GM23338 (cell line): ENCODE measurements at regions not wholly inside any gene's neighbourhood (a gene's known extent, or its start where the extent isn't known, plus 50 kb on each side); places are given as distances from the start of the nearest gene placed in this dataset.

Experiments
- ATAC-seq: fragments of 200-7000 bp; cut with Tn5 transposase; 3 replicates; pipeline ENCODE4 v1.9.1; 2020
- DNase-seq: peaks from one replicate; pipeline ENCODE4 v3.0.0-alpha.2; 2015; ENCODE audit warnings: low spot score
- H2AFZ ChIP-seq: fragments of 200-600 bp; sonication (generic); 2 replicates; pipeline ENCODE4 v1.8.0; 2016; ENCODE audit warnings: antibody characterized with exemption, mild to moderate bottlenecking, moderate library complexity
- H3F3A ChIP-seq: fragments of 200-600 bp; sonication (generic); replicated peaks from 2 replicates; pipeline ENCODE4 v1.8.0; 2017; ENCODE audit warnings: antibody characterized with exemption, mixed run types, low read depth
- H3K27ac ChIP-seq: fragments of 200-600 bp; sonication (generic); 2 replicates; pipeline ENCODE4 v1.6.1; 2016; ENCODE audit warnings: low read depth
- H3K27me3 ChIP-seq: fragments of 200-600 bp; sonication (generic); 2 replicates; pipeline ENCODE4 v1.8.0; 2016; ENCODE audit warnings: mild to moderate bottlenecking, mixed run types, moderate library complexity; ENCODE audit not compliant: insufficient read depth
- H3K36me3 ChIP-seq: fragments of 200-600 bp; sonication (generic); 2 replicates; pipeline ENCODE4 v1.8.0; 2016; ENCODE audit warnings: mild to moderate bottlenecking; ENCODE audit not compliant: insufficient read depth
- H3K4me1 ChIP-seq: fragments of 200-600 bp; sonication (generic); 2 replicates; pipeline ENCODE4 v1.8.0; 2016; ENCODE audit warnings: mild to moderate bottlenecking, moderate library complexity; ENCODE audit not compliant: insufficient read depth
- H3K4me2 ChIP-seq: fragments of 200-600 bp; sonication (generic); 2 replicates; pipeline ENCODE4 v1.7.1; 2017; ENCODE audit warnings: mixed run types
- H3K4me3 ChIP-seq: fragments of 200-600 bp; sonication (generic); 2 replicates; pipeline ENCODE4 v1.6.1; 2016; ENCODE audit warnings: mixed run types
- H3K79me2 ChIP-seq: fragments of 200-600 bp; sonication (generic); replicated peaks from 2 replicates; pipeline ENCODE4 v1.8.0; 2017; ENCODE audit warnings: mild to moderate bottlenecking; ENCODE audit not compliant: insufficient read depth
- H3K9me2 ChIP-seq: fragments of 200-600 bp; sonication (generic); 2 replicates; pipeline ENCODE4 v1.8.0; 2017; ENCODE audit not compliant: insufficient read depth
- H4K20me1 ChIP-seq: fragments of 200-600 bp; sonication (generic); replicated peaks from 2 replicates; pipeline ENCODE4 v1.8.0; 2017; ENCODE audit warnings: mild to moderate bottlenecking; ENCODE audit not compliant: insufficient read depth
- H3K27ac Mint-ChIP-seq: 2 replicates; pipeline ENCODE4 v1.8.0; 2020; ENCODE audit warnings: inconsistent platforms, mild to moderate bottlenecking, moderate library complexity, mixed read lengths
- H3K27me3 Mint-ChIP-seq: 3 replicates; pipeline ENCODE4 v1.8.0; 2022; ENCODE audit warnings: low read depth, mild to moderate bottlenecking, moderate library complexity, mixed read lengths, inconsistent platforms; ENCODE audit not compliant: insufficient read depth, poor library complexity
- H3K36me3 Mint-ChIP-seq: 3 replicates; pipeline ENCODE4 v1.8.0; 2021; ENCODE audit warnings: low read depth, mild to moderate bottlenecking, inconsistent platforms, moderate library complexity, mixed read lengths
- H3K4me1 Mint-ChIP-seq: 3 replicates; pipeline ENCODE4 v1.8.0; 2020; ENCODE audit warnings: mild to moderate bottlenecking, inconsistent platforms, mixed read lengths
- H3K4me3 Mint-ChIP-seq: 3 replicates; pipeline ENCODE4 v1.8.0; 2021; ENCODE audit warnings: moderate library complexity, mild to moderate bottlenecking, inconsistent platforms, mixed read lengths
- H3K9me3 Mint-ChIP-seq: 3 replicates; pipeline ENCODE4 v1.8.0; 2020; ENCODE audit warnings: moderate library complexity, mild to moderate bottlenecking, inconsistent platforms, mixed read lengths
- CREB1 ChIP-seq: fragments of 250-450 bp; sonication (Bioruptor Pico); IDR thresholded peaks from 2 replicates; pipeline ENCODE4 v1.5.0; 2020; ENCODE audit warnings: low read depth, mild to moderate bottlenecking, moderate library complexity
- ETS1 ChIP-seq: IDR thresholded peaks from 2 replicates; pipeline ENCODE4 v1.6.1; 2016; ENCODE audit warnings: antibody characterized with exemption
- EZH2phosphoT487 ChIP-seq: fragments of 200-600 bp; sonication (generic); IDR thresholded peaks from one replicate; pipeline ENCODE4 v1.8.1; 2018; ENCODE audit warnings: antibody characterized with exemption; ENCODE audit not compliant: unreplicated experiment
- ZNF114 ChIP-seq: fragments of 250-450 bp; sonication (Bioruptor Pico); IDR thresholded peaks from 2 replicates; pipeline ENCODE4 v1.5.0; 2020; ENCODE audit warnings: mild to moderate bottlenecking, moderate library complexity
- ZNF462 ChIP-seq: fragments of 250-450 bp; sonication (Bioruptor Pico); IDR thresholded peaks from 2 replicates; pipeline ENCODE4 v1.5.0; 2020; ENCODE audit warnings: mild to moderate bottlenecking, moderate library complexity

GRCh38 chr1:29554208-29554778, 318.0 kb downstream of the PTPRU start:
- Histone ChIP-seq H3K79me2 (no peaks in the 10 kb centered on the region), H3K4me1 (no peaks in the 10 kb centered on the region), H3K9me2 (0 out of 2 replicates have a peak, but pooled peaks cover 5% of the 10 kb centered on the region), H4K20me1 (no peaks in the 10 kb centered on the region), H3K4me3 (no peak overlapping the region), H3K36me3 (no peaks in the 10 kb centered on the region), H3F3A (no peaks in the 10 kb centered on the region), H3K4me2 (no peak overlapping the region), H3K27me3 (no peaks in the 10 kb centered on the region), H2AFZ (no peak overlapping the region), H3K27ac (no peak overlapping the region)
- peaks cover 4% of the 10 kb centered on the region; the same call in 1 of the 3 replicates for H3K4me1 Mint-ChIP-seq
- H3K9me3 Mint-ChIP-seq = no peaks in the 10 kb centered on the region
- H3K36me3 Mint-ChIP-seq = no peaks in the 10 kb centered on the region
- H3K4me3 Mint-ChIP-seq = no peak overlapping the region
- peaks cover 6% of the 10 kb centered on the region for H3K27me3 Mint-ChIP-seq
- DNase-seq (no peak), ATAC-seq (no peak)
- no peak for TF ChIP-seq ETS1
- no peak for TF ChIP-seq ZNF462 (CRISPR knock-in tag)
- TF ChIP-seq EZH2phosphoT487 = no peak
- no peak for TF ChIP-seq CREB1 (CRISPR knock-in tag)
- no peak for TF ChIP-seq ZNF114 (CRISPR knock-in tag)
- no peak overlapping the region for H3K27ac Mint-ChIP-seq
